ENCODE measurements at regions not wholly inside any gene's neighbourhood (a gene's known extent, or its start where the extent isn't known, plus 50 kb on each side); places are given as distances from the start of the nearest gene placed in this dataset.

GRCh38 chr2:155190342-155190741, 491.8 kb downstream of the KCNJ3 start:
- no peak for TF ChIP-seq TARDBP (IDR thresholded peaks at IDR 0.05)
- no peak for TF ChIP-seq CTBP1 (IDR thresholded peaks at IDR 0.05; ENCODE audit: borderline replicate concordance)
- TF ChIP-seq FOXM1 (IDR thresholded peaks at IDR 0.05; ENCODE audit: borderline replicate concordance): no peak
- TF ChIP-seq ELF4 (IDR thresholded peaks at IDR 0.05): no peak
- CTCF ChIA-PET: interaction anchor here (0.6 kb wide), 1 partner anchor 124 kb away, joined by 4 read pairs; no protein-coding TSS in a partner anchor
- no peak for DNase-seq (ENCODE audit: extremely low spot score)
- POLR2A ChIA-PET: no interaction called here

GRCh38 chr2:155178921-155179320, 480.4 kb downstream of the KCNJ3 start:
- ChIA-PET POLR2A (no interaction called here), CTCF (no interaction called here)
- no peak for DNase-seq (ENCODE audit: extremely low spot score)
- TF ChIP-seq SUZ12 (IDR thresholded peaks at IDR 0.05) (no peak), LEF1 (IDR thresholded peaks at IDR 0.05; ENCODE audit: borderline replicate concordance) (no peak), FOXK2 (IDR thresholded peaks at IDR 0.05) (no peak), NFRKB (IDR thresholded peaks at IDR 0.05) (no peak), HDGF (IDR thresholded peaks at IDR 0.05; ENCODE audit: borderline replicate concordance) (no peak), CTBP1 (IDR thresholded peaks at IDR 0.05; ENCODE audit: borderline replicate concordance) (no peak), SP1 (IDR thresholded peaks at IDR 0.05) (no peak), BHLHE40 (IDR thresholded peaks at IDR 0.05; ENCODE audit: borderline replicate concordance) (no peak), PKNOX1 (IDR thresholded peaks at IDR 0.05) (no peak), FOXM1 (IDR thresholded peaks at IDR 0.05; ENCODE audit: borderline replicate concordance) (no peak), FOXA1 (IDR thresholded peaks at IDR 0.05) (no peak), ELF4 (IDR thresholded peaks at IDR 0.05) (no peak), ZNF384 (IDR thresholded peaks at IDR 0.05) (no peak), ARNT (IDR thresholded peaks at IDR 0.05) (no peak), L3MBTL2 (conservative IDR thresholded peaks at IDR 0.05) (no peak)

- POLR2A ChIA-PET: no interaction called here
- DNase-seq (ENCODE audit: extremely low spot score): no peak
- TF ChIP-seq SUZ12 (IDR thresholded peaks at IDR 0.05) (no peak), ZNF384 (IDR thresholded peaks at IDR 0.05) (no peak), ELF4 (IDR thresholded peaks at IDR 0.05) (no peak), ARNT (IDR thresholded peaks at IDR 0.05) (no peak), BHLHE40 (IDR thresholded peaks at IDR 0.05; ENCODE audit: borderline replicate concordance) (no peak), CTBP1 (IDR thresholded peaks at IDR 0.05; ENCODE audit: borderline replicate concordance) (no peak), FOXK2 (IDR thresholded peaks at IDR 0.05) (no peak), HDGF (IDR thresholded peaks at IDR 0.05; ENCODE audit: borderline replicate concordance) (no peak), PKNOX1 (IDR thresholded peaks at IDR 0.05) (no peak), LEF1 (IDR thresholded peaks at IDR 0.05; ENCODE audit: borderline replicate concordance) (no peak), TARDBP (IDR thresholded peaks at IDR 0.05) (no peak)
- CTCF ChIA-PET: no interaction called here
These were observed 477.9 kb downstream of the KCNJ3 start for GRCh38 chr2:155176345-155176744.

GRCh38 chr2:155169317-155169716, 470.8 kb downstream of the KCNJ3 start:
- no peak for TF ChIP-seq ZNF384 (IDR thresholded peaks at IDR 0.05)
- TF ChIP-seq ARNT (IDR thresholded peaks at IDR 0.05): no peak
- no peak for TF ChIP-seq FOXA1 (IDR thresholded peaks at IDR 0.05)
- no peak for TF ChIP-seq NFRKB (IDR thresholded peaks at IDR 0.05)
- TF ChIP-seq FOXK2 (IDR thresholded peaks at IDR 0.05): no peak
- TF ChIP-seq L3MBTL2 (conservative IDR thresholded peaks at IDR 0.05): no peak
- TF ChIP-seq SP1 (IDR thresholded peaks at IDR 0.05): no peak
- TF ChIP-seq FOXM1 (IDR thresholded peaks at IDR 0.05; ENCODE audit: borderline replicate concordance): no peak
- TF ChIP-seq BHLHE40 (IDR thresholded peaks at IDR 0.05; ENCODE audit: borderline replicate concordance): no peak
- no peak for TF ChIP-seq ELF4 (IDR thresholded peaks at IDR 0.05)
- TF ChIP-seq TARDBP (IDR thresholded peaks at IDR 0.05): no peak
- TF ChIP-seq HDGF (IDR thresholded peaks at IDR 0.05; ENCODE audit: borderline replicate concordance): no peak
- no peak for TF ChIP-seq PKNOX1 (IDR thresholded peaks at IDR 0.05)
- no peak for TF ChIP-seq SUZ12 (IDR thresholded peaks at IDR 0.05)
- TF ChIP-seq CTBP1 (IDR thresholded peaks at IDR 0.05; ENCODE audit: borderline replicate concordance): no peak
- TF ChIP-seq LEF1 (IDR thresholded peaks at IDR 0.05; ENCODE audit: borderline replicate concordance): no peak
- CTCF ChIA-PET: no interaction called here
- POLR2A ChIA-PET: no interaction called here

GRCh38 chr2:155162494-155162893, 464.0 kb downstream of the KCNJ3 start:
- CTCF ChIA-PET: no interaction called here
- no peak for DNase-seq (ENCODE audit: extremely low spot score)

More at GRCh38 chr2:155169317-155169716, 470.8 kb downstream of the KCNJ3 start:
- no peak for DNase-seq (ENCODE audit: extremely low spot score)

GRCh38 chr2:155161314-155161713, 462.8 kb downstream of the KCNJ3 start:
- no peak for DNase-seq (ENCODE audit: extremely low spot score)
- POLR2A ChIA-PET: no interaction called here
- TF ChIP-seq FOXA1 (IDR thresholded peaks at IDR 0.05) (no peak), NFRKB (IDR thresholded peaks at IDR 0.05) (no peak), HDGF (IDR thresholded peaks at IDR 0.05; ENCODE audit: borderline replicate concordance) (no peak), FOXM1 (IDR thresholded peaks at IDR 0.05; ENCODE audit: borderline replicate concordance) (no peak), LEF1 (IDR thresholded peaks at IDR 0.05; ENCODE audit: borderline replicate concordance) (no peak), SUZ12 (IDR thresholded peaks at IDR 0.05) (no peak), FOXK2 (IDR thresholded peaks at IDR 0.05) (no peak), L3MBTL2 (conservative IDR thresholded peaks at IDR 0.05) (no peak), PKNOX1 (IDR thresholded peaks at IDR 0.05) (no peak), BHLHE40 (IDR thresholded peaks at IDR 0.05; ENCODE audit: borderline replicate concordance) (no peak), ARNT (IDR thresholded peaks at IDR 0.05) (no peak), SP1 (IDR thresholded peaks at IDR 0.05) (no peak), TARDBP (IDR thresholded peaks at IDR 0.05) (no peak), CTBP1 (IDR thresholded peaks at IDR 0.05; ENCODE audit: borderline replicate concordance) (no peak), ELF4 (IDR thresholded peaks at IDR 0.05) (no peak)
- CTCF ChIA-PET: no interaction called here

More at GRCh38 chr2:155162494-155162893, 464.0 kb downstream of the KCNJ3 start:
- TF ChIP-seq LEF1 (IDR thresholded peaks at IDR 0.05; ENCODE audit: borderline replicate concordance) (no peak), ZNF384 (IDR thresholded peaks at IDR 0.05) (no peak), HDGF (IDR thresholded peaks at IDR 0.05; ENCODE audit: borderline replicate concordance) (no peak), FOXA1 (IDR thresholded peaks at IDR 0.05) (no peak), CTBP1 (IDR thresholded peaks at IDR 0.05; ENCODE audit: borderline replicate concordance) (no peak), SUZ12 (IDR thresholded peaks at IDR 0.05) (no peak), BHLHE40 (IDR thresholded peaks at IDR 0.05; ENCODE audit: borderline replicate concordance) (no peak), FOXK2 (IDR thresholded peaks at IDR 0.05) (no peak), L3MBTL2 (conservative IDR thresholded peaks at IDR 0.05) (no peak)
- POLR2A ChIA-PET: no interaction called here
